Esophagus muscularis mucosa (tissue), 4 donors: ENCODE measurements at regions not wholly inside any gene's neighbourhood (a gene's known extent, or its start where the extent isn't known, plus 50 kb on each side); places are given as distances from the start of the nearest gene placed in this dataset.

ENCODE experiments used
- EP300 ChIP-seq: sonication (generic); formaldehyde crosslinking; IDR thresholded peaks from one replicate; pipeline ENCODE4 v1.6.1; 2017; ENCODE audit warnings: antibody characterized with exemption
- POLR2A ChIP-seq: fragments of 450-650 bp; IDR thresholded peaks from one replicate; pipeline ENCODE4 v1.6.1; 2017; ENCODE audit warnings: antibody characterized with exemption, moderate library complexity, mild to moderate bottlenecking, low read depth
- POLR2AphosphoS5 ChIP-seq, 2 donors: sonication (generic); formaldehyde crosslinking; IDR thresholded peaks; one replicate each; pipeline ENCODE4 v1.6.1; 2017; ENCODE audit warnings: antibody characterized with exemption in 2 of 2
- TF ChIP-seq, protein P1 (sequence below), 3 experiments: fragments of 200-600 bp in 2 of 3; fragments of 450-650 bp in 1 of 3; sonication (generic) in 2 of 3; IDR thresholded peaks; one replicate each; pipeline ENCODE4 v1.5.1; 2017 to 2019; ENCODE audit warnings: antibody characterized with exemption in 3 of 3, mild to moderate bottlenecking in 2 of 3, moderate library complexity in 1 of 3

DNA sequence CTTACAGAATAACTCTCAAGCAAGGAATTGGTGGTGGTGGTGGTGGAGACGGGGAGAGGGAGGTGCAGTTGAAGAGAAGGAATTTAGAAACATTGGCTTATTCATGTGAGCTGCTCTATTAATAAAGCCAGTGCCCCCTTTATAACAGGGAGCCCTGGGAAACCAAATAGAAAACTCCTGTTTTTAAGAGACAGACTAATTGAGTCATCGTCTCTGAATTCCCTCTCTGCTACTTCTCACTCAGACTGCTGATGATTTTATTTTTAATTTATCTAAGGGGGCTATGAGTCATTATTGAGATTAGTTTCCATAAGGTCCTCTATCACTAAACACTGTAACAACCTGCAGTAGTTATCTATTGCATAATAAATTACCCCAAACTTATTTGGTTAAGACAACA lies 145.9 kb upstream of the GALNT15 start:
- TF ChIP-seq, protein P1, sequence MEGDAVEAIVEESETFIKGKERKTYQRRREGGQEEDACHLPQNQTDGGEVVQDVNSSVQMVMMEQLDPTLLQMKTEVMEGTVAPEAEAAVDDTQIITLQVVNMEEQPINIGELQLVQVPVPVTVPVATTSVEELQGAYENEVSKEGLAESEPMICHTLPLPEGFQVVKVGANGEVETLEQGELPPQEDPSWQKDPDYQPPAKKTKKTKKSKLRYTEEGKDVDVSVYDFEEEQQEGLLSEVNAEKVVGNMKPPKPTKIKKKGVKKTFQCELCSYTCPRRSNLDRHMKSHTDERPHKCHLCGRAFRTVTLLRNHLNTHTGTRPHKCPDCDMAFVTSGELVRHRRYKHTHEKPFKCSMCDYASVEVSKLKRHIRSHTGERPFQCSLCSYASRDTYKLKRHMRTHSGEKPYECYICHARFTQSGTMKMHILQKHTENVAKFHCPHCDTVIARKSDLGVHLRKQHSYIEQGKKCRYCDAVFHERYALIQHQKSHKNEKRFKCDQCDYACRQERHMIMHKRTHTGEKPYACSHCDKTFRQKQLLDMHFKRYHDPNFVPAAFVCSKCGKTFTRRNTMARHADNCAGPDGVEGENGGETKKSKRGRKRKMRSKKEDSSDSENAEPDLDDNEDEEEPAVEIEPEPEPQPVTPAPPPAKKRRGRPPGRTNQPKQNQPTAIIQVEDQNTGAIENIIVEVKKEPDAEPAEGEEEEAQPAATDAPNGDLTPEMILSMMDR (IDR thresholded peaks at IDR 0.05) = no peak
- TF ChIP-seq POLR2A (no peak), EP300 (no peak), POLR2AphosphoS5 (IDR thresholded peaks at IDR 0.05) (no peak)
